Ureter (tissue), 1 donor: ENCODE measurements at regions not wholly inside any gene's neighbourhood (a gene's known extent, or its start where the extent isn't known, plus 50 kb on each side); places are given as distances from the start of the nearest gene placed in this dataset.
A peak's percentile ranks its signal among the peaks of the same experiment; 100 is the strongest.
"Not testable (repeated sequence)": the region's sequence is repeated elsewhere in the genome, so short reads cannot be mapped to it uniquely, and the experiment has no call there.

ENCODE experiments used
- DNase-seq: peaks from one replicate; pipeline ENCODE4 v3.0.0-alpha.2; 2020; ENCODE audit warnings: low spot score
- donor health status: DM: yes; HTN: yes; CAD: no.

GRCh38 chrX:73943693-73944562 is 91.4 kb upstream of the XIST start:
- DNase-seq: peak; percentile 92

DNA sequence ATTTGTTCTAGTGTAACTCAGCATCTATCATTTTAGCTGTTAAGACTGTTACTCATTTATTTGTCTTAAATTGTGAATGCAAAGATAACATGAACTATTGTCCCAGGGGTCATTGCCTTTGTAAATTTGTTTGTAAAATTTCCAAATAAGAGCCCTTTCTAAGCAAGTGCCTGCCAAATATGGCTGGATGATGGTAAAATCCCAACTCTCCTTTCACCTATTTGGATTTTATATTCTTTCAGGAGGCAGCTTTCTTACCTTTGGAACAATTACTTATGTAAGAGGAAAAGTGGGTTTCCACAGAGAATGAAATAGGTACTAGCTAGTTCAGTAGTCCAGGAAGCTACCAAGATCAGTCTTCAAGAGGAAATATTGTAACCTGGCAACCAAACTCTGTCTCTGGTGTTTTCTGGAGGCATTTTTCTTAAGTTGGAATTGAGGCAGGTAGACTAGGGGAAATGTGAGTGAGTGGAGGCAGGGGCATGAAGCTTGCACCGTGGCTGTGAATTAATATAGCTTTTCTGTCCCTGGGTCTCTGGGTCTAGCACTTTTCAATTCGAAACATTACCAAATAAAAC is 88.5 kb upstream of the XIST start:
- DNase-seq: no peak

DNA sequence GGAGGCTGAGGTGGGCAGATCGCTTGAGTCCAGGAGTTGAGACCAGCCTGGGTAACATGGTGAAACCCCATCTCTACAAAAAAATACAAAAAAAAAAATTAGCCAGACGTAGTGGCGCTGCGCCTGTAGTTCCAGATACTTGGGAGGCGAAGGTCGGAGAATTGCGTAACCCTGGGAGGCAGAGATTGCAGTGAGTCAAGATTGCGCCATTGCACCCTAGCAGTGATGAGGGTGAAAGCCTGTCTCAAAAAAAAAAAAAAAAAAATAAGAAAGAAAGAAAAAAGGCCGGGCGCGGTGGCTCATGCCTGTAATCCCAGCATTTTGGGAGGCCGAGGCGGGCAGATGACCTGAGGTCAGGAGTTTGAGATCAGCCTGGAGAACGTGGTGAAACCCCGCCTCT is 85.3 kb upstream of the XIST start:
- DNase-seq: not testable (repeated sequence)

DNA sequence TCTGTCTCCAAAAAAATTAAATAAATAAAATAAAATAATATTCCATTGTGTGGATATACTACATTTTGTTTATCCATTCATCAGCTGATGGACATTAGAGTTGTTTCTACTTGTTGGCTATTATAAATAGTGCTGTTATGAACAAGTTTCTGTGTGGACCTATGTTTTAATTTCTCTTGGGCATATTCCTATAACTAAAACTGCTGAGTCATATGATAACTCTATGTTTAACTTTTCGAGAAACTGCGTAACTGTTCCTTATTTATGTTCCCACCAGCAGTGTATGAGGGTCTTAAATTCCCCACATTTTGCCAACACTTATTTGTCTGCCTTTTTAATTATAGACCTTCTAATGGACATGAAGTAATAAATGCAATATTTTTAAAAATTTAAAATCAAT is 80.0 kb upstream of the XIST start:
- no peak for DNase-seq

GRCh38 chrX:73930300-73930699 is 77.8 kb upstream of the XIST start:
- no peak for DNase-seq

DNA sequence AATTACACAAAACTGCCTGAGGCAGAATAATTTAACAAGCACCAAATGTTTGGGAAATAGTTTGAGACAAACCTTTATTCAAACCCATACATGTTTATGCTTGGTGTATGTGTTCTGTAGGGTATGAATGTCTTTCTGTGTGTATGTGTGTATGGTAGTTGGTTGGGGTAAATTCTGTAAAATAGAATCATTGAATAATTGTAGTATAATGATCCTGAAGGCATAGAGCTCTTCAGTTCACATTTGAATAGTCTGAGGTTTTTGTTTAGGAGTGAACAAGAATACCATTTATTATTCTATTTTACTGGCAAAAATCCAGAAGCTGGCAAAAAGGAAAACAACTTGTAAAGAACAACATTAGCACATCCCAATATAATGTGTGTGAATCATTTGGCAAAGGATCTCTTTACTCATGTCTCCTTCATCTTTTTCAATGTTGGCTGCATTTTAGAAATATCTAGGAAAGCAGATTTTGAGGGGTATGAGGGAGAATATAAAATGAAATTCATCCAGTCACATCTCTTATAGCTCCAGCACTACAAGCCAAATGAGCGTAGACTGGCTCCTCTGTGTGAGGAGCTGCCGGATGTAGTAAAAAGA is 70.4 kb upstream of the XIST start:
- no peak for DNase-seq

DNA sequence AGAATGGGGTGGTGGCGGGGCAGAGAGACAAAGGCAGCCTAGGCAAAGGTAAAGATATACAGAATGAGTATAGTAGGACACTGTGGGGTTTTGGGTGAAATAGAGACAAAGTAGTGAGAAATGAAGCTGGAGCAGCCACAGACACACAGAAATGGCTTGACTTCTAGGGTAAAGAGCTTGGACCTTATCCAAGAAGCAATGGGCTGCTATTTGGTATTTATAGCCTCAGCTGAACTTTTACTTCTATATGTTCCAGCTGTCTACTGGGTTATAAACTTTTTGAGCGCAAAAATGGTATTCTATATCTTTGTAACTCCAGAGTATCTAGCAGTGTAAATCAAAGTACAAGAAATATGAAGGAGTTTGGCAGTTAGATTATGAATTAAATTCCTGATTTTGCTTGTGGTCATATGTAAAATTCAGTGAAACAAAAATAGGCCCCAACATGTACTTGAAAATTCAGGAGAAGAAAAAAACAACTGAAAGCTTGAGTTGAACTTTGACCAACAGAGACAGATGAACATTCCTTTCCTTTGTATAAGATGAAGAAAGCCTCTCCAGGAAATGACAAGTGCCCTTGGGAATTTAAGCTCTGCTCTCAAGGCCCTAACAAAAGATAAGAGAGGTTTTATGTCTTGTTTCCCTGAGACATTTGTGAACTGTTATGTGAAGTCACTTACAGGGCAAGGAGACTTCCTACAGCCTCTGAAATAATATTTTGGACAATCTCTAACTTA is 64.6 kb upstream of the XIST start:
- no peak for DNase-seq

DNA sequence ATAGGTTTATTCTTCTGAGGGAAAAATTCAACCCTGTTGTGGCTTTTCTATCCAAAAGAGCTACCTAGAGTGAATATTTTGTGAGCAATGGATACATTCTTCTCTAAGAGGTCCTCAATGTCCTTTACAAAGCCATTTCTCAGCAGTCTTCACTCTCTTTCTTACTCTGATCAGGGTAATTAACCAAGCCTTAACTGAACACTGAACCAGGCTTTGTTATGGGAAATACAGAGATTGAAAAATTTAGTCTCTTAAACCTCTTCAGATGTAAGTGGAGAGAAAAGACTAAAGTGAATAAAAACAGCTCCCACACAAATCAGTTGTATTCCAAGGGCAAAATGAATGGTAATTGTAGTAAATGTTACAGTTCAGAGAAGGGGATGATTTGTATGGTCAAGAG is 64.0 kb upstream of the XIST start:
- no peak for DNase-seq

GRCh38 chrX:73914792-73915191 is 62.3 kb upstream of the XIST start:
- not testable (repeated sequence) for DNase-seq

DNA sequence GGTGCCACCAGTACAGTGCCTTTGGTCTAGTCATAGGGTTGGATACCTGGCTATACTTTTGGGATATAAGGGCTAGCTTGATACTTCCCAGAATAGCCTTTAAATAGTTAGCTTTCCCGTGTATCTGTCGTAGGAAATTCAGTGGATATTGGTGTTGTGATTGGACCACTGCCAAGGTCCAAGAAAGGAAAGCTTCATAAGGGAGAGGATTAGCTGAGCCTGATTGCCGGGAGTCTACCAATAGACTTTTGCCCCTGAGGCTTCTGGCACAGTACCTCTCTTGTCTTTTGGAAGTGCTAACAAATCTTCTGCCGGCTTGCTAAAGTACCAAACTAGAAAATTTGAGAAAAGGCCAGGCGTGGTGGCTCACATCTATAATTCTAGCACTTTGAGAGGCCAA is 61.1 kb upstream of the XIST start:
- DNase-seq: no peak

- DNase-seq: not testable (repeated sequence)
Measured at GRCh38 chrX:73911946-73912345, 59.4 kb upstream of the XIST start.

- DNase-seq: not testable (repeated sequence)
Measured at GRCh38 chrX:73905749-73906374, 53.3 kb upstream of the XIST start.

DNA sequence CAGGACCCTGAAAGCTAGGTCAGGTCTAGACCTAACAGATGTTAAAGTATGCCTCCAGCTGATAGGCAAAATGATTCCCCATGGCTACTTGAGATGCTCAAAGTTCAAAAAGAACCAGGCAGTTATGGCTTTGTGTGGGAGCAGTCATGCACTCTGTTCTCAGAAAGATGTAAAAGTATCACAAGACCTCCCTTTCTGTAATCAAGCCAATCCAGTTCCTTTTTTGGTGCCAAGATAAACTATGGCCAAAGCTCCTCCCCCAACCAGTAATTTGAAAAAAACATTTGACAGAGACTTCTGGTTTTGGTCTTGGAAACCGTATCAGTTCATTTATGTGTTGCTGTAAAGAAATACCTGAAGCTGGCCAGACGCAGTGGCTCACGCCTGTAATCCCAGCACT is 51.4 kb upstream of the XIST start:
- DNase-seq: no peak
